GM18507 (cell line): ENCODE measurements at regions not wholly inside any gene's neighbourhood (a gene's known extent, or its start where the extent isn't known, plus 50 kb on each side); places are given as distances from the start of the nearest gene placed in this dataset.
"Not testable (repeated sequence)": the region's sequence is repeated elsewhere in the genome, so short reads cannot be mapped to it uniquely, and the experiment has no call there.

Source experiments
- DNase-seq: peaks from one replicate; pipeline ENCODE4 v3.0.0; 2011; ENCODE audit warnings: low read depth; ENCODE audit not compliant: insufficient read length; ENCODE audit errors: extremely low spot score
- FAIRE-seq: peaks from 2 replicates; lab custom pipeline; 2011; peaks lifted over from hg19 to GRCh38; lab: Jason Lieb, UNC

DNA sequence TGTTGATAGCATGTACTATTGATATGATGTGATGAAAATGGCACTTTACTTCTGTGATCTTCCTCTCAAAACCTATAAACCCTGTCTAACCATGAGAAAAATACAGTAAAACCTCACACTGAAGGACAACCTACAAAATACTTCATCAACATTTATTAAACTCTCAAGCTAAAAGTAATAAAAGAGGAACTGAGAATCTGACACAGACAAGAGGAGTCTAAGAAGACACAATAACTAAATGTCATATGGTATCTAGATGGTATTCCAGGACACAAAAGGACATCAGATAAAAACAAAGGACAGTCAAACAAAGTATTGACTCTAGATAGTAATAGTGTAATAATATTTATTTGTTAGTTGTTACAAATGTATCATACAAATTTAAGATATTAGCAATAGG is 655.3 kb downstream of the SH3BGRL start:
- FAIRE-seq: no peak
- DNase-seq: no peak

DNA sequence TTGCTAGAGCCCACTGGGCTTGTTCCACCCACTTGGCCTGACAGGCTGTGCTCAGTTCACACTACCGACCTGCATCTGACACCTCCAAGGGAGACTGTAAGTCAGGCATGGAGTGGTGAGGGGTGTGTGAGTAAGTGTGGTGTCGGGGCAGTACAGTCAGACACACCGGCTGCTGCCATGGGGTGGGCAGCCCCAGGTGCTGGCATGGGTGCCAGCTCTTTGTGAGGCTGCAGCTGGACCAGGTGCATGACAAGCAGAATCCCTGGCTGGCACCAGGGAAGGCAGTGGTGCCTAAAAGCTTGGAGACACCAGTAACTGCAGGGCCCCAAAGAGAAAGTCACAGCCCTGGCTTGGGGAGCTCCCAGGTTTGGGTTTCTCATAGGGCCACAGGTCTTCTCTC is 665.0 kb downstream of the SH3BGRL start:
- DNase-seq (no peak), FAIRE-seq (no peak)

DNA sequence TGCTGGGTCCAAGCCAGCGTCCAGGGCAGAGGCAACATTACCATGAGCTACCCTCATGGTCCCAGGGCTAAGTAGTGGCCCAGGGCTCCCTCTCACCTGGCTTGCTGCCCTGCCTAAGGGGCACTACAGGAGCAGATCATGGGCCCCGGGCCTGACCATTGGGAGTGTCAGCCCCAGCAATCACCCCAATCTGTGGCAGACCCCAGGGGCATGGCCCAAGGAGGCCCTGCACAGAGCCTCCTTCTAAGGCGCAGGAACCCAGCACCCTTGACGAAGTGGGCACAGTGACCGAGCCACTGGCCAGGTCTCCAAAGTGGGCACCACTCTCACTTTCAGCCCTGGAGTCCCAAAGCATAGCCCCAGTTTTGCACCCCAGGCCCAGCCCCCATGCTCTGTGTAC is 667.1 kb downstream of the SH3BGRL start:
- FAIRE-seq: no peak
- no peak for DNase-seq

DNA sequence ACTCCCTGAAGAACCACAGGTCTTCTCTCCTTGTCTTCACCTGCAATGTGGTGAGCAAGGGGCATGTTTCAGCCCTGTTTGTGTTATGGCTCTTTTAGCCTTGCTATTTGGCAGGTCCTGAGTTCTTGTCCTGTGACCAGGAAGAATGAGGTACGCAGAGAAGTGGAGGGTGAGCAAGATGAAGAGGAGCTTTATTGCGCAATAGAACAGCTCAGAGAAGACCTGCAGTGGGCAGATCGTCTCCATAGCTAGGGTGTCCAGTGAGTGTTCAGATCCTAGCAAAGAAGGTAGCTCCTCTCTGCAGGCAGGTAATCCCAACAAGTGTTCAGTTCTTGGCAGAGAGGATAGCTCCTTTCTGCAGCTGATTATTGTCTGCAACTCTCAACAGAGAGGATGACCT is 672.9 kb downstream of the SH3BGRL start:
- DNase-seq (no peak), FAIRE-seq (no peak)

DNA sequence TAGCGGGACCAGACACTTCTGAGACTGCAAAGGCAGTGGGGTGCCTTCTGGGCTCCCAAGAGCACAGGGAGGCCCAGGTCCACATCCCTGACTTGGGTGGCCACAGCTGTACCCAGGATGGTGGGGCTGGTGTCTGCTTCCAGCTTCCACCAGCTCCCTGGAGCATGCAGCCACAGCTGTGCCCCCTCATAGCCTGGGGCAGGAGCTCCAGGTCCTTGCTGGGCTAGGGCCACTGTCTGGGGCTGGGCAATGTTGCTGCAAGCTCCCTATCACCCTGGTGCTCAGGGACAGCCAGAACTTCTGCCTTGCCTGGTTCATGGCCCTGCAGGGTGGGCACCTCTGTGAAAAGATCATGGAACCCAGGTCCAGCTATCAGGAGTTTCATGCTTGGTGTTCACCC is 673.9 kb downstream of the SH3BGRL start:
- FAIRE-seq: no peak
- no peak for DNase-seq

DNA sequence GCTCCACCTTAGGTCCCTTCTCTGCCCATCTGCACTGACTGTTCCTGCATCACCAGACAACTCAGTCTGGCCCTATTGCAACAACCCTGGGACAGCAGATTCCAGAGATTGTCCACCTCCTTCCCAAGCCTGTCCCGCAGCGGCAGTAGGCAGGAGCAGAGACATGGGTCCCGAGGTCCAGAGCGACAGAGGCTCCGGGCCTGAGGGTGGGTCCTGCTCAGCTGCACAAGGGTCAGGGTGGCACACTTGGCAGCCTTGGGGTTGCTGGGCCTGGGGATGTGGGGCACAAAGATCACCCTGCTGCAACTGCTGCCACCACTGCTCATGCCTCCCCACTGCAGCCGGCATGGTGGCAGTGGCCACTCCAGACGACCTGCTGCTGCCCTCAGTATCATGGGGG is 674.5 kb downstream of the SH3BGRL start:
- no peak for FAIRE-seq

DNA sequence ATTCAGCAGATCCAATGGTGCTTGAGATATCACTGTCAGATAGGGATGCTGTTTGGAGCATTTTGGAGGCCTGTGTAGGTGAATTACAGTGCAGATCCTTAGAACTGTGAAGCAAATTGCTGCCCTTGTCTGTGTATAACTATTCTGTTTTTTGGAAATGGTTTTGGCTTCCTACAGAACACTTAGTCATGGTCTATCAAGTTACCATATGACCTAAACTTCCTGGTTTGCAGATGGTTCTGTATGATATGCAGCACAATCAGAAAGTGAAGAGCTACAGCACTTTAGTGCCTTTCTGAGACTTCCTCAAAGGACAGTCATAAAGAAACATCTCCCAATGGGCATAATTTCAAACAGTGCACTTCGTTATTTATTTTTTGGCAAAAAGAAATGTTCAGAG is 688.6 kb downstream of the SH3BGRL start:
- FAIRE-seq (no peak), DNase-seq (no peak)

More for the DNA sequence above, 674.5 kb downstream of the SH3BGRL start:
- DNase-seq: no peak

DNA sequence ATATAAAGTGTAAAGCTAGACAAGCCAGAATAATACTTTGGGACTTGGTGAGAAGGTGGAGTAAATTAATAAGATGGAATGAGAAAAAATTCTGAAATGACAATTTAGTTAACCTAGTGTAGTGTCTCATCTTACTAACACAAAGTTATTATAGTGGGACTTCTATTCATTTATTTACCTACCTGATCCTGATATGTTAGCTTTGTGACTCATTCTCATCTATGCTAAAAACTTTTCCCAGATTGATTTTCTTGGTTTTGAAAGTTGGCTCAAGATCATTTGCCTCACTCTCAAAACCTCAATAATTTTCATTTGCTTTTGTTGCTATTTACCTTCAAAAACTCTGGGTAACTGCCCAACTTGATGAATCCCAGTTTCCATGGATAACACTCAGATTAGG is 698.6 kb downstream of the SH3BGRL start:
- DNase-seq: no peak
- no peak for FAIRE-seq

DNA sequence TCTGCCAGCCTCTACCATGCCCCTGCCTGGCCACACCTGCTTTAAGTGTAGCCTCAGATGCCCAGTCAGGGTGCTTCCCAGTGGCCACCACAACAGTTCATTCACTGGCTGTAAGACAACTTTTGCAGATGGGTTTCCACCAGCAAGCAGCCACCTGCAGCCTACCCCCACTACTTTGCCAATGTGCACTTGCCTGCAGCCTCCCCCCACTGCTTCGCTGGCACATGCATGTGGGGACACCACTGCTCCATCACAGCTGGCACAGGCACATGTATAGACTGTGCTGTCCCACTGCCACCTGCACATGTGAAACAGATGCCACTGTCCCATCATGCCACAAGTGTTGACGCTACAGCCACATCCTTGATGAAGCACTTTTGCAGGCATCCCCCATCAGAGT is 723.9 kb downstream of the SH3BGRL start:
- no peak for FAIRE-seq
- DNase-seq: no peak

DNA sequence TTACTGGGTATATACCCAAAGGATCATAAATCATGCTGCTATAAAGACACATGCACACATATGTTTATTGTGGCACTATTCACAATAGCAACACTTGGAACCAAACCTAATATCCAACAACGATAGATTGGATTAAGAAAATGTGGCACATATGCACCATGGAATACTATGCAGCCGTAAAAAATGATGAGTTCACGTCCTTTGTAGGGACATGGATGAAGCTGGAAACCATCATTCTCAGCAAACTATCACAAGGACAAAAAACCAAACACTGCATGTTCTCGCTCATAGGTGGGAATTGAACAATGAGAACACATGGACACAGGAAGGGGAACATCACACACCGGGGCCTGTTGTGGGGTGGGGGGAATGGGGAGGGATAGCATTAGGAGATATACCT is 744.0 kb downstream of the SH3BGRL start:
- DNase-seq, FAIRE-seq: not testable (repeated sequence)

DNA sequence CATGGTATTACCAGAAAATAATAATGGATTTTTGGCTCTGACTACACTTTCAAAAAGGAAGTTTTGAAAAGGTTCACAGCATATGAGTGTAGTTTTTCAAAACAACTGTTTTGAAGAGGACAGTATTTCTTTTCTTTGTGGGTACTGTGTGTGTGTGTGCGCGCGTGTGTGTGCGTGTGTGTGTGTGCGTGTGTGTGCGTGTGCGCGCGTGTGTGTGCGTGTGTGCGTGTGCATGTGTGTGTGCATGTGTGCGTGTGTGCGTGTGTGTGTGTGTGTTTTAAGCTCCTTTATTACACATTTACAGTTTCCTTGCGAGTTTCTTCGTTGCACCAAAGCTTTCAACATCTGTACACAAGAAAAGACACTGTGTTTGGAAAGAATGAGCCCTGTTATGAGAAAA is 755.4 kb downstream of the SH3BGRL start:
- FAIRE-seq (no peak), DNase-seq (no peak)

DNA sequence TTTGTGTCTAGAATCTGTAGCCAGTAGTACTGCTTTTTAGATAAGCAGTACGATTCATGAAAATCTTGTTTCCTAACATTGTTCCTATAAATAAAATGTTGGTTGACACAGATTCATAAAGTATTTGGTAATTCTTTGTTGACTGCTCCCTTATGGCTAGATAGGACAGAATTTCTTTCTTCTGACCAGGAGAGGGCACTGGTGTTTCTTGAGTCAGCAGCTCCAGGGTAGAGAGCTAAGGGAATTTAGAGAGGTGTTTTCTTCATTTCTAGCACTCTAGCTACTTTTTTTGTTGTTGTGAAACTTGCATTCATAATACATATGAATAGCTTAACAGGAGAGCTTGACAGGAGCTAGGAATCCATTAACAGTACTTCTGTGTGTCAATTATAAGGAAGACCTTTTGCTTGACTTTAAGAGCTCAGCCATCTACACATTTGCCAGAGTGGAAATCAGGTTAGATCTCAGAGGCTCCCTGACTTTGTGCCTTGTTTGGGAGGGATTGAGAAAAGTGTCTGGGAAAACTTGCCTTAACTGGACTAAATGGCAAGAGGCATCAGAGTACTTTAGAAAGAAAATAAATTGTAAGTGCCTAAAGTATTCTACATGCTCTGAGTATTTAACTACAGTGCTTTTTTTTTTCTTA is 756.1 kb downstream of the SH3BGRL start:
- FAIRE-seq: no peak

DNA sequence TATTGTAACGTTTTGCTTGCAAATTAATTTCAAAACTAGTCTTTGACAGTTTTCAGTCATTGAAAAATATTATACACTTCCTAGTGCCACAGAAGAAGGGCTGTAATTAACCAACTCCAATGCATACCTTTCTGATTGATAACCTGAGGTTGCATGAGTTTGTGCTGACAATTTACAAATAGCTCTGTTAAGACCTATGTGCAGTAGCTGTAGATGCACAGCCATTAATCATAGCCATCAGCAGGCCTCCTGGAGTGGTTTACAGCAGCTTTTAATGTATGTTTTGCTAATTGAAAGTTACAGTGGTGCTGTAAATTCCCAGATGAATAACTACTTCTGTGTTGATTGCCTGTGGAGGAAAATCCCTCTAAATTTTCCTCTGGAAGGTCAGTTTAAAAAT is 758.1 kb downstream of the SH3BGRL start:
- FAIRE-seq (no peak), DNase-seq (no peak)

More for the DNA sequence above, 756.1 kb downstream of the SH3BGRL start:
- no peak for DNase-seq

DNA sequence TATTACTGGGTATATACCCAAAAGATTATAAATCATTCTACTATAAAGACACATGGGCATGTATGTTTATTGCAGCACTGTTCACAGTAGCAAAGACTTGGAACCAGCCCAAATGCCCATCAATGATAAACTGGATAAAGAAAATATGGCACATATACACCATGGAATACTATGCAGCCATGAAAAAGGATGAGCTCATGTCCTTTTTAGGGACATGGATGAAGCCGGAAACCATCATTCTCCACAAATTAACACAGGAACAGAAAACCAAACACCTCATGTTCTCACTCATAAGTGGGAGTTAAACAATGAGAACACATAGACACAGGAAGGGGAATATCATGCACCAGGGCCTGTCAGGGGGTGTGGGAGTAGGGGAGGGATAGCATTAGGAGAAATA is 772.5 kb downstream of the SH3BGRL start:
- not testable (repeated sequence) for DNase-seq, FAIRE-seq

DNA sequence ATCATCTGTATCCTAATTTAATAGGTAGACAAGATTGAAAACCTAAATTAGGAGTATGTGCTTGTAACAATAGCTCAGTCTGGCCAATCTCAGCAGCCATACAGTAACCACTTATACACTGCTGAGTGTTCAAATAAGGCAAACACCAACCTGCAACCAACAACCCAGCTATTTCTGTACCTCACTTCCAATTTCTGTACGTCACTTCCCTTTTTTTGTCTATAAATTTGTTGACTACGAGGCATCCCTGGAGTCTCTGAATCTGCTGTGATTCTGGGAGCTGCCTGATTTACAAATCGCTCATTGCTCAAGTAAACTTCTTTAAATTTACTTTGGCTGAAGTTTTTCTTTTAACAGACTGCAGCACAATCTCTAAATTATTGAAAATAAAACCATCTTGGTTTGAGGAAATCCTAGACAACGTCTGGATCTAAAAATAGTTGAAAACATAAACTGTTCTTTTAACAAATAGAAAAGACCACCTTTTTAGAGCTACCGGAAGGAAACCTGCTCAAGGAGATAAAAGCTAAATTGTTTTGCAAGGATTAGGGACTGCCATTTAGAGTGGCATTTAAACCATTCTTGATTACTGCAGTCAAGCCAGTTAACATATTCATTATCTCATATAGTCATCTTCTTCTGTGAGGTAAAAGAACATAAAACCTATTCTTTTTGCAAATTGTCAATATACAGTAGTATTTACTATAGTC is 778.1 kb downstream of the SH3BGRL start:
- FAIRE-seq: no peak
- DNase-seq: no peak

DNA sequence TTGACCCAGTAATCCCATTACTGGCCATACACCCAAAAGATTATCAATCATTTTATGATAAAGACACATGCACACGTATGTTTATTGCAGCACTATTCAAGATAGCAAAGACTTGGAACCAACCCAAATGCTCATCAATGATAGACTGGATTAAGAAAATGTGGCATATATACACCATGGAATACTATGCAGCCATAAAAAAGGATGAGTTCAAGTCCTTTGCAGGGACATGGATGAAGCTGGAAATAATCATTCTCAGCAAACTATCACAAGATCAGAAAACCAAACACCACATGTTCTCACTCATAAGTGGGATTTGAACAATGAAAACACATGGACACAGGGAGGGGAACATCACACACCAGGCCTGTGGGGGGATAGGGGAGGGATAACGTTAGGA is 785.3 kb downstream of the SH3BGRL start:
- not testable (repeated sequence) for FAIRE-seq

DNA sequence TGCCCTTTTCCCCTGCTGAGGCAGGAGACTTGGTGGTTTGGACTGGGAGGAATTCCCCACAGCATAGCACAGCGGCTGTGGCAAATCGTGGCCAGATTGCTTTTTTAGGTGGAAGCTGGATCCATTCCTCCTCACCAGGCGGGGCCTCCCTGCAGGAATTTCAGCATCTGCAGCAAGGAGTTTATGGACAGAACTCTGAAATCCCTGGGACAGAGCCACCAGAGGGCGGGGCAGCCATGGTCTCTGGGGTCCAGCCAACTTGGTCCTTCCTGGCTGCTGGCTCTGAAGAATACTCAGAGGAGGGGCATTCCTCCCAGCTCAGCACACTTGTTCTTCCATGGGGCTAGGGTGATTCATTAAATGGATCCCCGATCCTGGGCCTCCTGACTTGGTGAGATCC is 794.3 kb downstream of the SH3BGRL start:
- FAIRE-seq (no peak), DNase-seq (no peak)

More for the DNA sequence above, 785.3 kb downstream of the SH3BGRL start:
- not testable (repeated sequence) for DNase-seq

DNA sequence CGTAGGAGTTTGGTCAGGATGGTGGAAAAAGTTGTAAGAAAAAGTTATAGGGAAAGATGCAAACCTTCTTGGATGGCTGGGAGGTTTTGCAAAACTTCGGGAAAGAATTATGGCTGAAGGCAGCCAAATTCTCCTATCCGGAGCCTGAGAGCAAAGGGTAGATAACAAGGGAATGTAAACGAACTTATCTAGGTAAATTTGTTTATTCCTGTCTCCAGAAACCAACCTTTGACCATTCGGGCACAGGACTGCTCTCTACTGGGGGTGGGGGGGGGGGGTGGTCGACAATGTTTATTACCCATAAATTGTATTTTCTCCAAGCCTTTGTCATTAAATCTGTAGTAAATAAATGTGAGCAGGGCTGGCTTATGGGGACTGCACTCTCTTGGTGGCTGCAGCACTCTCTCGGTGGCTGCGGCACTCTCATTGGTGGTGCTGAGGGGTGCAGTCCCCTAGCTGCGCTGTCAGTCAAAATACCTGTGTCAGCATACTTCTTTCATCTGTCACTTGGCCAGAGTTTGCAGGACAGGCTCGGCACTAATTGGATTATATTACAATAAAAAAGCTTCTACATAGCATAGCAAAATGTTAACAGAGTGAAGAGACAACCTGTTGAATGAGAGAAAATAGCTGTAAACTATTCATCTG is 827.8 kb downstream of the SH3BGRL start:
- DNase-seq (no peak), FAIRE-seq (no peak)

DNA sequence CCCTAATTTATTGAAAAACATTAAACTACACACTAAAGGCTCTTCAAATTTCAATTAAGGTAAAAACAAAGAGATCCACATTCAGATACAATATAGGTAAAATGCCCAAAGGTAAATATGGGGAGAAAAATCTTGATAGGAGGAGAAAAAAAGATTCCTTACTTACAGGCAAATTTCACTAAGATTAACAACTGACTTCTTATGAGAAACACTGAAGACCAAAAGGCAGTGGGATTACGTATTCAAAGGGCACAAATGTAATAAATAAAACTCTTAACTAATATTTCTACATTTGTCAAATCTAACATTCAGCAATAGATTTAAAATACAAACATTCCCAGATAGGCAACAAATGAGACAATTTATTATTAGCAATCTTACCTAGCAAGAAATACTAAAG is 829.3 kb downstream of the SH3BGRL start:
- DNase-seq (no peak), FAIRE-seq (no peak)

DNA sequence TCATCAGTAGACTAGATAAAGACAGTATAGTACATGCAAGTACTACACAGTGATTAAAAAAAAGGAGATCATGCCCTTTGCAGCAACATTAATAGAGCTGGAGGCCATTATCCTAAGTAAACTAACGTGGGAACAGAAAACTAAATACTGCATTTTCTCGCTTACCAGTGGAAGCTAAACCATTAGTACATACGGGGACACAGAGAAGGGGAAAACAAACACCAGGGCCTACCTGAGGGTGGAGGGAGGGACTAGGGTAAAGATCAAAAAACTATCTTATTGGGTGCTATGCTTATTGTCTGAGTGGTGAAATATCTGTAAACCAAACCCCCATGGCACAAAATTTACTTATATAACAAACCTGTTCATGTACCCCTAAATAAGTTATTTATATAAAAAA is 836.9 kb downstream of the SH3BGRL start:
- no peak for FAIRE-seq
- DNase-seq: no peak

DNA sequence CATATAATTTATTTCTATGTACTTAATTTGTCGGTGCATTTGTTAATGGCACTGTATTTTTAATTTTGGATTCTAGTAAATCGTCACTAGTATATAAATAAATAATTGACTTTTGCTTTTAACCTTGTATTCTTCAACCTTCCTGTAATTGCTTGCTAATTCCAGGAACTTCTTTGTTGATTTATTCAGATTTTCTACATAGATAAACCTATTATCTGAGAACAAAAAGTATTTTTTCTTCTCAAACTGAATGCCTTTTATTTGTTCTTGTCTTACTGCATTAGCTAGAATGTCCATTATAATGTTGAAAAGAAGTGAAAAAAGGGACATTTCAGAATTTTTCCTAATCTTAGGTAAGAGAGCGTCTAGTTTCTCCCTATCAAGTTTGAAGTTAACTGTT is 839.1 kb downstream of the SH3BGRL start:
- no peak for FAIRE-seq

More for the DNA sequence above, 839.1 kb downstream of the SH3BGRL start:
- DNase-seq: no peak
